SK-N-SH (cell line): ENCODE measurements at regions not wholly inside any gene's neighbourhood (a gene's known extent, or its start where the extent isn't known, plus 50 kb on each side); places are given as distances from the start of the nearest gene placed in this dataset.

Experiments used
- CTCF ChIA-PET: fragments of 300-600, 350-600 bp; formaldehyde crosslinking; extraction: SDS; loops from one replicate; lab custom pipeline; 2021; lab: Yijun Ruan, JAX
- POLR2A ChIA-PET: fragments of 350-600 bp; sonication (Branson Sonifier 250); formaldehyde crosslinking; extraction: SDS; loops from one replicate; lab custom pipeline; 2020; ENCODE audit warnings: antibody characterized with exemption, inconsistent platforms; lab: Yijun Ruan, JAX
- DNase-seq: peaks from one replicate; pipeline ENCODE4 v3.0.0; 2012
- H2AFZ ChIP-seq: fragments of 200-600 bp; sonication (generic); 2 replicates; pipeline ENCODE4 v1.8.1; 2016; ENCODE audit warnings: antibody characterized with exemption, mild to moderate bottlenecking, low read depth
- H3F3A ChIP-seq: fragments of 200-600 bp; sonication (generic); replicated peaks from 2 replicates; pipeline ENCODE3; 2016; ENCODE audit warnings: antibody characterized with exemption, mild to moderate bottlenecking; ENCODE audit not compliant: insufficient read depth
- H3K27ac ChIP-seq, 2 experiments: fragments of 200-500 bp in 1 of 2; fragments of 200-600 bp in 1 of 2; sonication (Bioruptor generic) in 1 of 2; sonication (generic), shearing (Covaris generic) in 1 of 2; 2 replicates each; pipeline versions ENCODE4 v1.5.1 to v1.6.1; 2014 to 2016; ENCODE audit warnings: low read depth in 2 of 2, inconsistent platforms in 1 of 2, low read length in 1 of 2, mild to moderate bottlenecking in 1 of 2, mixed read lengths in 1 of 2
- H3K27me3 ChIP-seq: fragments of 200-600 bp; sonication (generic), shearing (Covaris generic); 2 replicates; pipeline ENCODE4 v1.6.1; 2016; ENCODE audit warnings: mixed run types; ENCODE audit not compliant: insufficient read depth
- H3K36me3 ChIP-seq, 2 experiments: fragments of 200-500 bp in 1 of 2; fragments of 200-600 bp in 1 of 2; sonication (Bioruptor generic) in 1 of 2; sonication (generic) in 1 of 2; replicated peaks in 1 of 2; 2 replicates each; pipeline versions ENCODE3 to v1.5.1; 2014 to 2016; ENCODE audit warnings: low read length in 1 of 2, mild to moderate bottlenecking in 1 of 2; ENCODE audit not compliant: insufficient read depth in 2 of 2, control insufficient read depth in 1 of 2
- H3K4me1 ChIP-seq, 2 experiments: fragments of 200-500 bp in 1 of 2; fragments of 200-600 bp in 1 of 2; sonication (Bioruptor generic) in 1 of 2; sonication (generic), shearing (Covaris generic) in 1 of 2; 2 replicates each; pipeline versions ENCODE4 v1.5.1 to v1.6.1; 2014 to 2016; ENCODE audit warnings: low read depth in 1 of 2, low read length in 1 of 2, mixed run types in 1 of 2; ENCODE audit not compliant: insufficient read depth in 2 of 2, control insufficient read depth in 1 of 2
- H3K4me2 ChIP-seq: fragments of 200-600 bp; sonication (generic), shearing (Covaris generic); 2 replicates; pipeline ENCODE4 v1.6.1; 2017; ENCODE audit warnings: mixed run types
- H3K4me3 ChIP-seq, 2 experiments: fragments of 200-500 bp in 1 of 2; fragments of 200-600 bp in 1 of 2; sonication (Bioruptor generic) in 1 of 2; sonication (generic), shearing (Covaris generic) in 1 of 2; 2 replicates each; pipeline versions ENCODE4 v1.5.1 to v1.8.1; 2014 to 2016; ENCODE audit warnings: low read depth in 2 of 2, inconsistent platforms in 1 of 2, low read length in 1 of 2, mild to moderate bottlenecking in 1 of 2, mixed read lengths in 1 of 2, moderate library complexity in 1 of 2
- H3K79me2 ChIP-seq: fragments of 200-600 bp; sonication (generic); 2 replicates; pipeline ENCODE4 v1.8.1; 2017; ENCODE audit warnings: mild to moderate bottlenecking; ENCODE audit not compliant: insufficient read depth
- H3K9ac ChIP-seq: fragments of 200-600 bp; sonication (generic); 2 replicates; pipeline ENCODE4 v1.6.1; 2017; ENCODE audit warnings: mixed run types
- H3K9me2 ChIP-seq: fragments of 200-600 bp; sonication (generic); 2 replicates; pipeline ENCODE4 v1.6.1; 2017; ENCODE audit warnings: mixed run types
- H3K9me3 ChIP-seq: fragments of 200-600 bp; sonication (generic); 2 replicates; pipeline ENCODE4 v1.6.1; 2017; ENCODE audit warnings: mixed run types, mild to moderate bottlenecking, moderate library complexity
- H4K20me1 ChIP-seq: fragments of 200-600 bp; sonication (generic); 2 replicates; pipeline ENCODE4 v1.6.1; 2017; ENCODE audit warnings: mild to moderate bottlenecking, mixed run types; ENCODE audit not compliant: insufficient read depth
- EP300 ChIP-seq, 2 experiments: IDR thresholded peaks; 2 replicates each; pipeline versions ENCODE4 v1.4.0 to v1.6.1; 2012; ENCODE audit warnings: borderline replicate concordance in 1 of 2, low read depth in 1 of 2, low read length in 1 of 2
- GABPA ChIP-seq: IDR thresholded peaks from 2 replicates; pipeline ENCODE4 v1.4.0; 2012; ENCODE audit warnings: low read depth, mild to moderate bottlenecking
- GATA2 ChIP-seq: sonication (generic); formaldehyde crosslinking; IDR thresholded peaks from 2 replicates; pipeline ENCODE4 v1.5.0; 2020; ENCODE audit warnings: mild to moderate bottlenecking, missing genetic modification reagents
- MEF2A ChIP-seq: IDR thresholded peaks from 2 replicates; pipeline ENCODE4 v1.4.0; 2012; ENCODE audit warnings: low read depth, borderline replicate concordance
- NFIC ChIP-seq: IDR thresholded peaks from 2 replicates; pipeline ENCODE4 v1.4.0; 2012; ENCODE audit warnings: borderline replicate concordance
- NRF1 ChIP-seq: IDR thresholded peaks from 2 replicates; pipeline ENCODE4 v1.6.1; 2012; ENCODE audit warnings: low read depth, mild to moderate bottlenecking, low read length
- PBX3 ChIP-seq: IDR thresholded peaks from 2 replicates; pipeline ENCODE4; 2012
- RAD21 ChIP-seq: IDR thresholded peaks from 2 replicates; pipeline ENCODE4 v1.6.1; 2012; ENCODE audit warnings: mild to moderate bottlenecking, low read length
- RCOR1 ChIP-seq: fragments of 150-350 bp; IDR thresholded peaks from 2 replicates; pipeline ENCODE4 v1.6.1; 2017; ENCODE audit warnings: antibody characterized with exemption, low read length
- RXRA ChIP-seq: IDR thresholded peaks from 2 replicates; pipeline ENCODE4 v1.4.0; 2012; ENCODE audit warnings: low read depth, mild to moderate bottlenecking, borderline replicate concordance
- SIN3A ChIP-seq: IDR thresholded peaks from 2 replicates; pipeline ENCODE4 v1.6.1; 2012; ENCODE audit warnings: low read depth, mild to moderate bottlenecking, low read length, moderate library complexity, borderline replicate concordance
- SMC3 ChIP-seq: IDR thresholded peaks from 2 replicates; pipeline ENCODE4 v1.6.1; 2012; ENCODE audit warnings: low read depth, low read length, improper control_type of control experiment
- TAF1 ChIP-seq: IDR thresholded peaks from 2 replicates; pipeline ENCODE4 v1.6.1; 2012; ENCODE audit warnings: low read depth, mild to moderate bottlenecking, low read length, moderate library complexity, borderline replicate concordance
- TCF12 ChIP-seq: IDR thresholded peaks from 2 replicates; pipeline ENCODE4 v1.4.0; 2012
- WGBS: methylation state at CpG from one replicate; pipeline ENCODE4 v1.1.6; 2017; ENCODE audit warnings: low lambda C conversion rate; 5-methylcytosine and 5-hydroxymethylcytosine counted together
- TF ChIP-seq, protein P1 (sequence below): fragments of 200-600 bp; sonication (generic); IDR thresholded peaks from 2 replicates; pipeline ENCODE4 v1.6.1; 2017; ENCODE audit warnings: antibody characterized with exemption, mild to moderate bottlenecking, moderate library complexity

- ChIA-PET POLR2A (no interaction called here), CTCF (no interaction called here)
- H3F3A ChIP-seq, result no peaks in the 10 kb centered on the region
- no peaks in the 10 kb centered on the region for H3K79me2 ChIP-seq
- H4K20me1 ChIP-seq, result no peaks in the 10 kb centered on the region
- no peak overlapping the region for H3K4me3 ChIP-seq
- TF ChIP-seq NFIC (no peak), GATA2 (CRISPR knock-in tag) (no peak), MEF2A (no peak), SIN3A (no peak), RAD21 (no peak), NRF1 (no peak), SMC3 (no peak), PBX3 (no peak), TAF1 (no peak)
- H2AFZ ChIP-seq, result no peak overlapping the region
- H3K9me2 ChIP-seq, result no peaks in the 10 kb centered on the region
- peaks cover 0 to 8% of the 10 kb centered on the region in 2 experiments; a peak in 2 of 4 replicates for H3K4me1 ChIP-seq
- H3K4me2 ChIP-seq, result no peak overlapping the region
- DNase-seq, result no peak
- H3K9ac ChIP-seq, result no peak overlapping the region
- H3K27me3 ChIP-seq, result no peaks in the 10 kb centered on the region
- no peaks in the 10 kb centered on the region for H3K36me3 ChIP-seq
- H3K9me3 ChIP-seq, result no peaks in the 10 kb centered on the region
- H3K27ac ChIP-seq, result no peak overlapping the region
These were observed 556.6 kb downstream of the DOK5 start for GRCh38 chr20:55031971-55032370.

- Histone ChIP-seq H3K4me1 (no peaks in the 10 kb centered on the region; a peak in 1 of 4 replicates), H2AFZ (no peak overlapping the region), H3K27ac (no peak overlapping the region), H3K79me2 (no peaks in the 10 kb centered on the region), H3K4me2 (no peak overlapping the region), H4K20me1 (no peaks in the 10 kb centered on the region), H3K4me3 (no peak overlapping the region), H3K9ac (no peak overlapping the region)
- ChIA-PET POLR2A (interaction anchor here (0.6 kb wide), 1 partner anchor 390 kb away, joined by 4 read pairs; no protein-coding TSS in a partner anchor), CTCF (interaction anchor here (1.5 kb wide), 1 partner anchor 10 kb away, joined by 3 read pairs; no protein-coding TSS in a partner anchor)
- no peak for DNase-seq
- WGBS, result 19% methylated on average over 4 of the region's 4 CpGs
- no peak for TF ChIP-seq RXRA
- no peak for TF ChIP-seq RAD21
- TF ChIP-seq TCF12, result no peak
- TF ChIP-seq GATA2 (CRISPR knock-in tag), result no peak
- TF ChIP-seq GABPA, result no peak
- TF ChIP-seq, protein P1, sequence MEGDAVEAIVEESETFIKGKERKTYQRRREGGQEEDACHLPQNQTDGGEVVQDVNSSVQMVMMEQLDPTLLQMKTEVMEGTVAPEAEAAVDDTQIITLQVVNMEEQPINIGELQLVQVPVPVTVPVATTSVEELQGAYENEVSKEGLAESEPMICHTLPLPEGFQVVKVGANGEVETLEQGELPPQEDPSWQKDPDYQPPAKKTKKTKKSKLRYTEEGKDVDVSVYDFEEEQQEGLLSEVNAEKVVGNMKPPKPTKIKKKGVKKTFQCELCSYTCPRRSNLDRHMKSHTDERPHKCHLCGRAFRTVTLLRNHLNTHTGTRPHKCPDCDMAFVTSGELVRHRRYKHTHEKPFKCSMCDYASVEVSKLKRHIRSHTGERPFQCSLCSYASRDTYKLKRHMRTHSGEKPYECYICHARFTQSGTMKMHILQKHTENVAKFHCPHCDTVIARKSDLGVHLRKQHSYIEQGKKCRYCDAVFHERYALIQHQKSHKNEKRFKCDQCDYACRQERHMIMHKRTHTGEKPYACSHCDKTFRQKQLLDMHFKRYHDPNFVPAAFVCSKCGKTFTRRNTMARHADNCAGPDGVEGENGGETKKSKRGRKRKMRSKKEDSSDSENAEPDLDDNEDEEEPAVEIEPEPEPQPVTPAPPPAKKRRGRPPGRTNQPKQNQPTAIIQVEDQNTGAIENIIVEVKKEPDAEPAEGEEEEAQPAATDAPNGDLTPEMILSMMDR, result no peak
- TF ChIP-seq RCOR1, result no peak
- TF ChIP-seq EP300 (IDR thresholded peaks at IDR 0.05; ENCODE audit: borderline replicate concordance in 1 of 2, low read depth in 1 of 2, low read length in 1 of 2), result no peak
- TF ChIP-seq, all 33 proteins: peak for 0
- H3F3A ChIP-seq, result no peaks in the 10 kb centered on the region
- H3K27me3 ChIP-seq, result no peaks in the 10 kb centered on the region
- no peaks in the 10 kb centered on the region for H3K36me3 ChIP-seq
- H3K9me3 ChIP-seq, result no peaks in the 10 kb centered on the region
- H3K9me2 ChIP-seq, result no peaks in the 10 kb centered on the region
These were observed 539.4 kb downstream of the DOK5 start for GRCh38 chr20:55014766-55015165.
